IMR-90 (cell line): ENCODE measurements at regions not wholly inside any gene's neighbourhood (a gene's known extent, or its start where the extent isn't known, plus 50 kb on each side); places are given as distances from the start of the nearest gene placed in this dataset.

Experiments used
- ATAC-seq: fragments of 200-7000 bp; cut with Tn5 transposase; 2 replicates; pipeline ENCODE4 v1.9.1; 2020; ENCODE audit warnings: low read depth, mild to moderate bottlenecking, moderate library complexity
- BruUV-seq: library from RNA; stranded (reverse); fragments of 400-500 nt; replicated peaks from 2 replicates; lab custom pipeline; 2021; lab: Mats Ljungman, UMichigan
- CTCF ChIA-PET: fragments of 300-600 bp; formaldehyde crosslinking; extraction: SDS; loops from one replicate; lab custom pipeline; 2021; ENCODE audit warnings: antibody characterized with exemption; lab: Yijun Ruan, JAX
- POLR2A ChIA-PET: fragments of 300-600 bp; sonication (Branson Sonifier 250); formaldehyde crosslinking; loops from one replicate; lab custom pipeline; 2022; ENCODE audit warnings: antibody characterized with exemption; ENCODE audit not compliant: unreplicated experiment; lab: Charles Lee
- DNase-seq: peaks from one replicate; pipeline ENCODE4 v3.0.0; 2013
- H2AFZ ChIP-seq: replicated peaks from 2 replicates; pipeline ENCODE3; 2013; ENCODE audit warnings: low read length, mild to moderate bottlenecking; ENCODE audit not compliant: poor library complexity
- H2AK5ac ChIP-seq: 2 replicates; pipeline ENCODE4 v1.6.1; 2013; ENCODE audit warnings: low read depth, low read length, inconsistent platforms
- H2AK9ac ChIP-seq: replicated peaks from 2 replicates; pipeline ENCODE3; 2013; ENCODE audit warnings: mild to moderate bottlenecking, low read depth, low read length, moderate library complexity; ENCODE audit not compliant: poor library complexity
- H2BK120ac ChIP-seq: 2 replicates; pipeline ENCODE4 v1.6.1; 2013; ENCODE audit warnings: low read depth, low read length, inconsistent platforms
- H2BK15ac ChIP-seq: 3 replicates; pipeline ENCODE4 v1.6.1; 2013; ENCODE audit warnings: low read depth, low read length, inconsistent platforms
- H2BK20ac ChIP-seq: 2 replicates; pipeline ENCODE4 v1.6.1; 2013; ENCODE audit warnings: low read depth, mild to moderate bottlenecking, inconsistent platforms, low read length, moderate library complexity
- H2BK5ac ChIP-seq: 2 replicates; pipeline ENCODE4 v1.6.1; 2013; ENCODE audit warnings: mild to moderate bottlenecking, low read depth, low read length, inconsistent platforms; ENCODE audit not compliant: poor library complexity, severe bottlenecking
- H3K14ac ChIP-seq: replicated peaks from 2 replicates; pipeline ENCODE4 v1.6.1; 2013; ENCODE audit warnings: low read depth, low read length, inconsistent platforms
- H3K18ac ChIP-seq: 2 replicates; pipeline ENCODE4 v1.6.1; 2013; ENCODE audit warnings: low read depth, low read length, control low read depth
- H3K23ac ChIP-seq: 2 replicates; pipeline ENCODE4 v1.6.1; 2013; ENCODE audit warnings: low read depth, low read length, inconsistent platforms
- H3K27ac ChIP-seq: 2 replicates; pipeline ENCODE4 v1.5.1; 2013; ENCODE audit warnings: mild to moderate bottlenecking, control low read depth, low read length; ENCODE audit not compliant: insufficient read depth
- H3K27me3 ChIP-seq: 2 replicates; pipeline ENCODE4 v1.6.1; 2013; ENCODE audit warnings: low read length; ENCODE audit not compliant: control insufficient read depth, insufficient read depth
- H3K36me3 ChIP-seq: 2 replicates; pipeline ENCODE4 v1.6.1; 2013; ENCODE audit warnings: low read length, mixed read lengths; ENCODE audit not compliant: control insufficient read depth, insufficient read depth
- H3K4ac ChIP-seq: 2 replicates; pipeline ENCODE4 v1.6.1; 2013; ENCODE audit warnings: low read depth, low read length, inconsistent platforms
- H3K4me1 ChIP-seq: 2 replicates; pipeline ENCODE4 v1.6.1; 2013; ENCODE audit warnings: low read length, mixed read lengths; ENCODE audit not compliant: control insufficient read depth, insufficient read depth
- H3K4me2 ChIP-seq: 2 replicates; pipeline ENCODE4 v1.6.1; 2013; ENCODE audit warnings: low read depth, mild to moderate bottlenecking, control low read depth, low read length, moderate library complexity
- H3K4me3 ChIP-seq: 2 replicates; pipeline ENCODE4 v1.5.1; 2013; ENCODE audit warnings: low read depth, mild to moderate bottlenecking, control low read depth, low read length, moderate library complexity; ENCODE audit not compliant: insufficient read depth
- H3K56ac ChIP-seq: 2 replicates; pipeline ENCODE4 v1.6.1; 2013; ENCODE audit warnings: low read length, inconsistent platforms; ENCODE audit not compliant: insufficient read depth; ENCODE audit errors: extremely low read depth
- H3K79me1 ChIP-seq, 2 experiments: 2 replicates each; pipeline ENCODE4 v1.6.1; 2013; ENCODE audit warnings: low read length in 2 of 2, inconsistent platforms in 1 of 2, low read depth in 1 of 2
- H3K9ac ChIP-seq: 2 replicates; pipeline ENCODE4 v1.6.1; 2013; ENCODE audit warnings: low read depth, low read length, control low read depth
- H3K9me1 ChIP-seq: 2 replicates; pipeline ENCODE4 v1.6.1; 2013; ENCODE audit warnings: low read length, inconsistent platforms; ENCODE audit not compliant: insufficient read depth
- H3K9me3 ChIP-seq: 2 replicates; pipeline ENCODE4 v1.6.1; 2013; ENCODE audit warnings: low read length; ENCODE audit not compliant: control insufficient read depth, insufficient read depth
- H4K20me1 ChIP-seq: 2 replicates; pipeline ENCODE4 v1.6.1; 2013; ENCODE audit warnings: low read length, inconsistent platforms; ENCODE audit not compliant: insufficient read depth
- H4K5ac ChIP-seq: 2 replicates; pipeline ENCODE4 v1.6.1; 2013; ENCODE audit warnings: mild to moderate bottlenecking, low read depth, low read length, control low read depth
- H4K8ac ChIP-seq, 2 experiments: 2 replicates each; pipeline ENCODE4 v1.6.1; 2013; ENCODE audit warnings: low read depth in 2 of 2, low read length in 2 of 2, control low read depth in 1 of 2, inconsistent platforms in 1 of 2
- H4K91ac ChIP-seq: 2 replicates; pipeline ENCODE4 v1.6.1; 2013; ENCODE audit warnings: low read depth, low read length, inconsistent platforms; ENCODE audit not compliant: insufficient read depth
- BHLHE40 ChIP-seq: fragments of 150-350 bp; IDR thresholded peaks from 2 replicates; pipeline ENCODE4 v1.6.1; 2016; ENCODE audit warnings: mild to moderate bottlenecking, low read depth, low read length
- CEBPB ChIP-seq: IDR thresholded peaks from 2 replicates; pipeline ENCODE4 v1.6.1; 2012; ENCODE audit warnings: low read depth, low read length, improper control_type of control experiment
- CHD1 ChIP-seq: IDR thresholded peaks from 2 replicates; pipeline ENCODE4 v1.6.1; 2012; ENCODE audit warnings: low read depth, low read length, improper control_type of control experiment
- CTCF ChIP-seq: conservative IDR thresholded peaks from 2 replicates; pipeline ENCODE4 v1.5.1; 2012; ENCODE audit warnings: mild to moderate bottlenecking, low read depth, low read length, improper control_type of control experiment
- ELK1 ChIP-seq: fragments of 150-350 bp; IDR thresholded peaks from 2 replicates; pipeline ENCODE4 v1.6.1; 2016; ENCODE audit warnings: low read depth, mild to moderate bottlenecking, low read length, moderate library complexity, borderline replicate concordance
- FOS ChIP-seq: fragments of 150-350 bp; IDR thresholded peaks from 2 replicates; pipeline ENCODE4 v1.6.1; 2016; ENCODE audit warnings: low read depth, low read length
- MAFK ChIP-seq: IDR thresholded peaks from 2 replicates; pipeline ENCODE4 v1.6.1; 2012; ENCODE audit warnings: low read depth, low read length, improper control_type of control experiment
- MAZ ChIP-seq: IDR thresholded peaks from 2 replicates; pipeline ENCODE4 v1.6.1; 2012; ENCODE audit warnings: low read depth, mild to moderate bottlenecking, low read length, improper control_type of control experiment, moderate library complexity, borderline replicate concordance
- MXI1 ChIP-seq: IDR thresholded peaks from 2 replicates; pipeline ENCODE4 v1.6.1; 2012; ENCODE audit warnings: low read depth, mild to moderate bottlenecking, low read length, moderate library complexity, borderline replicate concordance
- NFE2L2 ChIP-seq: fragments of 150-350 bp; IDR thresholded peaks from 2 replicates; pipeline ENCODE4 v1.6.1; 2016; ENCODE audit warnings: low read depth, mild to moderate bottlenecking, low read length
- POLR2A ChIP-seq: IDR thresholded peaks from 2 replicates; pipeline ENCODE4 v1.6.1; 2012; ENCODE audit warnings: mild to moderate bottlenecking, low read depth, low read length
- RAD21 ChIP-seq: IDR thresholded peaks from 2 replicates; pipeline ENCODE4 v1.6.1; 2012; ENCODE audit warnings: low read length, improper control_type of control experiment
- RCOR1 ChIP-seq: IDR thresholded peaks from 2 replicates; pipeline ENCODE4 v1.6.1; 2012; ENCODE audit warnings: mild to moderate bottlenecking, low read length, improper control_type of control experiment; ENCODE audit not compliant: insufficient replicate concordance
- RFX5 ChIP-seq: IDR thresholded peaks from 2 replicates; pipeline ENCODE4 v1.8.0; 2012; ENCODE audit warnings: low read depth, mild to moderate bottlenecking, low read length, moderate library complexity
- SMC3 ChIP-seq: fragments of 150-350 bp; IDR thresholded peaks from 2 replicates; pipeline ENCODE4 v1.6.1; 2016; ENCODE audit warnings: low read depth, mild to moderate bottlenecking, antibody characterized with exemption, low read length, moderate library complexity
- USF2 ChIP-seq: fragments of 150-350 bp; IDR thresholded peaks from 2 replicates; pipeline ENCODE4 v1.6.1; 2017; ENCODE audit warnings: mild to moderate bottlenecking, antibody characterized with exemption, low read length, low read depth
- WGBS, 2 experiments: methylation state at CpG; one replicate each; pipeline versions ENCODE4 v1.1.5 to v1.1.7; 2013; ENCODE audit warnings: missing lambda C conversion rate in 2 of 2; ENCODE audit not compliant: insufficient read length in 1 of 2; ENCODE audit errors: extremely low coverage in 2 of 2; 5-methylcytosine and 5-hydroxymethylcytosine counted together
- dilution Hi-C: fragments of 300-500 bp; cut with HindIII; formaldehyde crosslinking; loops from one replicate; pipeline ENCODE4 v1.14.3; 2018; ENCODE audit warnings: low sequenced_read_pairs; ENCODE audit not compliant: unreplicated experiment
- in situ Hi-C: fragments of 300-500 bp; cut with MboI; formaldehyde crosslinking; loops from 3 replicates; pipeline ENCODE4 v1.14.3; 2019; ENCODE audit warnings: low sequenced_read_pairs, inconsistent platforms, mixed read lengths
- intact Hi-C: fragments of 100-400 bp; cut with micrococcal nuclease; formaldehyde crosslinking; loops from 2 replicates; pipeline ENCODE4 v1.10.0; 2022

GRCh38 chr5:152144556-152144955, 219.9 kb upstream of the GLRA1 start:
- 57% methylated on average over 1 of the region's 2 CpGs; no CpG with 5 or more reads in 1 of the 2 experiments for WGBS, 2 experiments
- H3K4me1 ChIP-seq = no peaks in the 10 kb centered on the region
- H2AK5ac ChIP-seq = no peak overlapping the region
- ChIA-PET CTCF (interaction anchor here (0.5 kb wide), 1 partner anchor 1140 kb away, joined by 4 read pairs; no protein-coding TSS in a partner anchor), POLR2A (no interaction called here)
- no peak overlapping the region for H4K8ac ChIP-seq
- H3K14ac ChIP-seq = no peak overlapping the region
- H3K18ac ChIP-seq = no peak overlapping the region
- H3K23ac ChIP-seq = no peak overlapping the region
- ATAC-seq (no peak), DNase-seq (no peak)
- in situ Hi-C loops (loop anchor here (5.0 kb wide), 1 partner anchor 317 kb away; no protein-coding TSS in a partner anchor), intact Hi-C loops (loop anchor here (5.0 to 10.0 kb wide), 2 partner anchors 372 to 1820 kb away; partner anchors contain the start of gene G3BP1), dilution Hi-C loops (no loop called here)
- H2AK9ac ChIP-seq = no peak overlapping the region
- no peak overlapping the region for H2BK120ac ChIP-seq
- H3K9me1 ChIP-seq = no peaks in the 10 kb centered on the region
- H2BK15ac ChIP-seq = no peak overlapping the region
- H2BK20ac ChIP-seq = no peak overlapping the region
- TF ChIP-seq USF2 = no peak
- TF ChIP-seq RAD21 = no peak
- TF ChIP-seq MAFK = no peak
- no peak for TF ChIP-seq CTCF
- TF ChIP-seq MAZ = no peak
- no peak for TF ChIP-seq CHD1
- TF ChIP-seq RCOR1 = no peak
- no peak for TF ChIP-seq MXI1
- TF ChIP-seq ELK1 = no peak
- no peak for TF ChIP-seq POLR2A
- TF ChIP-seq CEBPB = no peak
- no peak for TF ChIP-seq BHLHE40
- no peak for TF ChIP-seq SMC3
- TF ChIP-seq FOS = no peak
- TF ChIP-seq RFX5 = no peak
- no peak for TF ChIP-seq NFE2L2
- H3K27me3 ChIP-seq = no peaks in the 10 kb centered on the region
- H2BK5ac ChIP-seq = no peak overlapping the region
- H3K27ac ChIP-seq = no peak overlapping the region
- no peak overlapping the region for H2AFZ ChIP-seq
- no peak overlapping the region for H3K56ac ChIP-seq
- no peaks in the 10 kb centered on the region for H4K20me1 ChIP-seq
- no peak overlapping the region for H3K4ac ChIP-seq
- no TSS peak for BruUV-seq
- H3K4me2 ChIP-seq = no peak overlapping the region
- H3K79me1 ChIP-seq = no peaks in the 10 kb centered on the region
- no peak overlapping the region for H3K4me3 ChIP-seq
- no peak overlapping the region for H3K9ac ChIP-seq
- H4K91ac ChIP-seq = no peak overlapping the region
- no peaks in the 10 kb centered on the region for H3K9me3 ChIP-seq
- H3K36me3 ChIP-seq = no peaks in the 10 kb centered on the region
- no peak overlapping the region for H4K5ac ChIP-seq
